Heart left ventricle (tissue), 16 donors: ENCODE measurements at regions not wholly inside any gene's neighbourhood (a gene's known extent, or its start where the extent isn't known, plus 50 kb on each side); places are given as distances from the start of the nearest gene placed in this dataset.

Experiments used
- ATAC-seq, 4 donors: fragments of 200-7000 bp; cut with Tn5 transposase; one replicate each; pipeline ENCODE4 v1.9.1; 2020 to 2022; ENCODE audit warnings: moderate library complexity in 4 of 4, mild to moderate bottlenecking in 3 of 4, moderate number of reproducible peaks in 1 of 4
- DNase-seq, 5 donors: peaks; one replicate each; pipeline ENCODE4 v3.0.0-alpha.2; 2020
- H3K27ac ChIP-seq, 12 donors: fragments of 200-600 bp; sonication (generic) in 4 of 12; one replicate each; pipeline versions ENCODE4 v1.5.0 to v1.8.0; 2016 to 2022; ENCODE audit warnings: mild to moderate bottlenecking in 2 of 12
- H3K27me3 ChIP-seq, 9 donors: fragments of 200-600 bp; sonication (generic) in 2 of 9; one replicate each; pipeline versions ENCODE4 v1.5.1 to v1.8.0; 2016 to 2022; ENCODE audit warnings: mild to moderate bottlenecking in 3 of 9
- H3K36me3 ChIP-seq, 9 donors: fragments of 200-600 bp; sonication (generic) in 2 of 9; one replicate each; pipeline versions ENCODE4 v1.5.0 to v1.8.0; 2018 to 2022; ENCODE audit warnings: mild to moderate bottlenecking in 2 of 9
- H3K4me1 ChIP-seq, 12 donors: fragments of 200-600 bp; sonication (generic) in 4 of 12; one replicate each; pipeline versions ENCODE4 v1.5.0 to v1.8.0; 2016 to 2022; ENCODE audit warnings: mild to moderate bottlenecking in 3 of 12
- H3K4me3 ChIP-seq, 12 donors: fragments of 200-600 bp; sonication (generic) in 4 of 12; one replicate each; pipeline versions ENCODE4 v1.5.0 to v1.8.0; 2017 to 2022; ENCODE audit warnings: mild to moderate bottlenecking in 9 of 12, moderate library complexity in 4 of 12
- H3K9me3 ChIP-seq, 12 donors: fragments of 200-600 bp; sonication (generic) in 4 of 12; one replicate each; pipeline versions ENCODE4 v1.5.0 to v1.8.0; 2016 to 2022; ENCODE audit warnings: mild to moderate bottlenecking in 1 of 12
- POLR2A ChIP-seq, 2 donors: fragments of 450-650 bp; IDR thresholded peaks; one replicate each; pipeline ENCODE4 v1.6.1; 2017; ENCODE audit warnings: antibody characterized with exemption in 2 of 2, mild to moderate bottlenecking in 2 of 2, moderate library complexity in 2 of 2
- WGBS, 4 donors: extraction: QIAGEN DNeasy Blood & Tissue Kit in 2 of 4; methylation state at CpG; one replicate each; pipeline versions ENCODE4 v1.1.5 to v1.1.7; 2013 to 2018; 5-methylcytosine and 5-hydroxymethylcytosine counted together
- intact Hi-C, 10 donors: fragments of 100-400 bp; cut with DNase I; formaldehyde crosslinking; loops; one replicate each; pipeline versions ENCODE4 v1.11.1 to v1.14.2; 2022
- TF ChIP-seq, protein P1 (sequence below), 12 donors: fragments of 200-600 bp; sonication (generic) in 4 of 12; IDR thresholded peaks; one replicate each; pipeline versions ENCODE4 v1.5.0 to v1.8.0; 2018 to 2022; ENCODE audit warnings: antibody characterized with exemption in 12 of 12, mild to moderate bottlenecking in 5 of 12
- donor health status: ischemic (EF 13 %, LVEDD 7.1; RV severe dilation, severe dysfunction).
- donor health status: healthy with polysubstance abuse.
- donor health status: DM: no; HTN: yes; CAD: no.
- donor health status: DM: no; HTN: no; CAD: no.
- donor health status: ischemic (EF 25% LVEDD 6.9; RV normal size, moderate dysfunction).
- donor health status: ischemic (EF 25% LVEDD 5.7; RV mildly dilated, moderate dysfunction).
- donor health status: healthy.
- donor health status: DM: yes; HTN: yes; CAD: no.
- donor health status: ischemic (EF 35%, LVEDD 5.7; RV mildly dilated, moderate dysfunction).
- donor health status: nonischemic (EF 11% LVEDD 7.7; RV severe dilation, severe dysfunction).
- donor health status: DM: yes; HTN: yes; CAD: no.
- donor health status: PGD.
- donor health status: ischemic (EF 29% LVEDD 5.4; RV normal size, mild dysfunction).
- donor health status: nonischemic (EF 23%, LVEDD 6.1; RV moderate dilation, normal function).

DNA sequence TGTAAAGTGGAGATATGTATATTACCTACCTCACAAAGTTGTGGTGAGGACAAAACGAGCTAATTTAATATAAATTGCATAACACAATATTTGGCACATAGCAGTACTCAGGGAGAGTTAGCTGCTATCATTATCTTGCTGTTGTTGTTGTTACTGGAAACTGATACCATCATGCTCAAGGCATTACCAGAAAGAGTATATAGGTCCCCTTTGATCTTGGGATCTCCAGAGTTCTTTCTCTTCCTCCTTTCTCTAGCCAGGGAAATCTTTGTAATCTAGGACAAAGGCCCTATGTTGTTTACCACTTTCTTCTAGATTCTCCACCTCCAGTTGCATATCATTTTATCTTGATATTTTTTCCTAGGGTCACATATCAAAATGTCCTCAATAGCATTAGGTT lies 114.8 kb upstream of the RASA1 start:
- peaks cover 0 to 10% (median 0%) of the 10 kb centered on the region in 12 donors for H3K4me1 ChIP-seq
- no peak overlapping the region for H3K27ac ChIP-seq
- ATAC-seq (no peak), DNase-seq (no peak)
- H3K4me3 ChIP-seq = no peak overlapping the region
- H3K27me3 ChIP-seq = no peaks in the 10 kb centered on the region
- TF ChIP-seq, protein P1, sequence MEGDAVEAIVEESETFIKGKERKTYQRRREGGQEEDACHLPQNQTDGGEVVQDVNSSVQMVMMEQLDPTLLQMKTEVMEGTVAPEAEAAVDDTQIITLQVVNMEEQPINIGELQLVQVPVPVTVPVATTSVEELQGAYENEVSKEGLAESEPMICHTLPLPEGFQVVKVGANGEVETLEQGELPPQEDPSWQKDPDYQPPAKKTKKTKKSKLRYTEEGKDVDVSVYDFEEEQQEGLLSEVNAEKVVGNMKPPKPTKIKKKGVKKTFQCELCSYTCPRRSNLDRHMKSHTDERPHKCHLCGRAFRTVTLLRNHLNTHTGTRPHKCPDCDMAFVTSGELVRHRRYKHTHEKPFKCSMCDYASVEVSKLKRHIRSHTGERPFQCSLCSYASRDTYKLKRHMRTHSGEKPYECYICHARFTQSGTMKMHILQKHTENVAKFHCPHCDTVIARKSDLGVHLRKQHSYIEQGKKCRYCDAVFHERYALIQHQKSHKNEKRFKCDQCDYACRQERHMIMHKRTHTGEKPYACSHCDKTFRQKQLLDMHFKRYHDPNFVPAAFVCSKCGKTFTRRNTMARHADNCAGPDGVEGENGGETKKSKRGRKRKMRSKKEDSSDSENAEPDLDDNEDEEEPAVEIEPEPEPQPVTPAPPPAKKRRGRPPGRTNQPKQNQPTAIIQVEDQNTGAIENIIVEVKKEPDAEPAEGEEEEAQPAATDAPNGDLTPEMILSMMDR (IDR thresholded peaks at IDR 0.05) = no peak
- TF ChIP-seq POLR2A (IDR thresholded peaks at IDR 0.05) = no peak
- intact Hi-C loops = no loop called here
- WGBS, 4 donors = 52 to 67% (median 59%) methylated on average over 1 of the region's 1 CpG
- no peaks in the 10 kb centered on the region for H3K36me3 ChIP-seq
- no peaks in the 10 kb centered on the region for H3K9me3 ChIP-seq

DNA sequence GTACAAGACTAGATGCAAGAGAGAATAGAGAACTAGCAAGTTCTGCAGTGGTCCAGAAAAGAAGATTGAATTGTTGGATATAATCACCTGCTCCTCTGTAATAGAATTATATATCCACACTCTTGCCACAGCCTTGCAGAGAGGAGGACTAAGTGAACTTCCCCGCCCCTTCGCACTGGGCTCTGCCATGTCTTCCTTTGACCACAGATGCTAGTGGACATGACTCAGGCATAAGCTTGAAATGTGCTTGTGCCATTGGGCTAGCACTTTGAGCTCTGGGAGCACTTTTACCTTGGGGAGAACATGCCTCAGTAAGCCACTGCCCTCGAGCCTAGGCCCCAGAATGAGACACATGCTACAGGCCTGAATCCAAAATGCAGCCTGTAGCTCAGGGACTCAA lies 113.5 kb upstream of the RASA1 start:
- ATAC-seq = no peak
- intact Hi-C loops = no loop called here
- no peak overlapping the region for H3K4me3 ChIP-seq
- peaks cover 0 to 10% (median 0%) of the 10 kb centered on the region in 12 donors for H3K4me1 ChIP-seq
- 83 to 88% (median 88%) methylated on average over 3 of the region's 3 CpGs for WGBS, 4 donors
- H3K36me3 ChIP-seq = no peaks in the 10 kb centered on the region
- TF ChIP-seq POLR2A (IDR thresholded peaks at IDR 0.05) = no peak
- TF ChIP-seq, protein P1 (IDR thresholded peaks at IDR 0.05) = no peak
- H3K27me3 ChIP-seq = no peaks in the 10 kb centered on the region
- DNase-seq = no peak
- H3K27ac ChIP-seq = no peak overlapping the region
- H3K9me3 ChIP-seq = no peaks in the 10 kb centered on the region

DNA sequence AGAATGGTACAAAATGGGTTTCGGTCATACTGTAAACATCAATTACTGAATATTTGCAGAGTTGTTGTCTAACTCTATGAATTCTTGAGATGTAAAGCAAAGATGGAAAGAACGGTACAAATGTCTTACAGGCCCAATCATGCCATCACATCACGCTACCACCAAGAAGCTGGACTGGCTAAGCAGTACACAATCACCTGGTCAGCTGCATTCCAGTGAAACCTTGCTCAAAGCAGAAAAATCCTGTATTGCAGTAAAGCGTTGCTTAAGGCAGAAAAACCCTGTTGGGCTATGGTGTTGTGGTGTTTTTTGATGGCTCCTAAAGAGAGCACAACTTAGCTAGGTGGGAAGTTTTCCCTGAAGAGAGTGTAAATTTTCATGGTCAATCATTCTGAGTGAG lies 112.6 kb upstream of the RASA1 start:
- TF ChIP-seq, protein P1 (IDR thresholded peaks at IDR 0.05) = no peak
- TF ChIP-seq POLR2A (IDR thresholded peaks at IDR 0.05) = no peak
- no peak for DNase-seq
- no peaks in the 10 kb centered on the region for H3K27me3 ChIP-seq
- peaks cover 0 to 10% (median 0%) of the 10 kb centered on the region in 12 donors for H3K4me1 ChIP-seq
- H3K36me3 ChIP-seq = no peaks in the 10 kb centered on the region
- H3K9me3 ChIP-seq = no peaks in the 10 kb centered on the region
- 92 to 97% (median 96%) methylated on average over 4 of the region's 4 CpGs for WGBS, 4 donors
- no peak for ATAC-seq
- H3K27ac ChIP-seq = no peak overlapping the region
- H3K4me3 ChIP-seq = no peak overlapping the region
- intact Hi-C loops = no loop called here

DNA sequence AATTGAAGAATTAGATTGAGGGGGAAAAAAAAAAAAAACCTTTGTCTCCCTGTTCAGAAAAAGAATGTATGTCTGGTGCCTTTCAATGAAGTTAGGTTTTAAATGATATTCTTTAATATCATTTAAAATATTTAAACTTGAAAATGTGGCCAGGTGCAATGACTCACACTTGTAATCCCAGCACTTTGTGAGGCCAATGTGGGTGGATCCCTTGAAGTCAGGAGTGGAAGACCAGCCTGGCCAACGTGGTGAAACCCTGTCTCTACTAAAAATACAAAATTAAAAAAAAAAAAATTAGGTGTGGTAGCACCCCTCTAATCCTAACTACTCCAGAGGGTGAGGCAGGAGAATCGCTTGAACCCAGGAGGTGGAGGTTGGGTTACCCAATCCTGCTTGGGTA lies 111.1 kb upstream of the RASA1 start:
- no peak overlapping the region for H3K4me3 ChIP-seq
- H3K9me3 ChIP-seq = no peaks in the 10 kb centered on the region
- no peak overlapping the region for H3K27ac ChIP-seq
- WGBS, 4 donors = 62 to 65% (median 64%) methylated on average over 2 of the region's 2 CpGs
- DNase-seq (no peak), ATAC-seq (no peak)
- no peaks in the 10 kb centered on the region for H3K27me3 ChIP-seq
- TF ChIP-seq POLR2A (IDR thresholded peaks at IDR 0.05) = no peak
- TF ChIP-seq, protein P1 (IDR thresholded peaks at IDR 0.05) = no peak
- H3K36me3 ChIP-seq = no peaks in the 10 kb centered on the region
- intact Hi-C loops = no loop called here
- H3K4me1 ChIP-seq = peaks cover 0 to 6% (median 0%) of the 10 kb centered on the region in 12 donors
